IPS-18c (cell line): ENCODE measurements at regions not wholly inside any gene's neighbourhood (a gene's known extent, or its start where the extent isn't known, plus 50 kb on each side); places are given as distances from the start of the nearest gene placed in this dataset.
"Not testable (repeated sequence)": the region's sequence is repeated elsewhere in the genome, so short reads cannot be mapped to it uniquely, and the experiment has no call there.

Source experiments
- H3K4me3 ChIP-seq: 2 replicates; pipeline ENCODE4 v1.7.0; 2013; ENCODE audit warnings: low read depth, mild to moderate bottlenecking, low read length, moderate library complexity; ENCODE audit not compliant: insufficient read depth
- H3K9me3 ChIP-seq: one replicate; pipeline ENCODE4 v1.6.1; 2013; ENCODE audit warnings: mild to moderate bottlenecking, low read length, moderate library complexity; ENCODE audit not compliant: control insufficient read depth, insufficient read depth

GRCh38 chr4:58359590-58359989, 1249.4 kb upstream of the IGFBP7 start:
- Histone ChIP-seq H3K4me3 (no peak overlapping the region), H3K9me3 (no peaks in the 10 kb centered on the region)

GRCh38 chr4:58357947-58358346, 1247.8 kb upstream of the IGFBP7 start:
- no peaks in the 10 kb centered on the region for H3K9me3 ChIP-seq
- H3K4me3 ChIP-seq = no peak overlapping the region

GRCh38 chr4:58325070-58325469, 1214.9 kb upstream of the IGFBP7 start:
- H3K9me3 ChIP-seq = no peaks in the 10 kb centered on the region

DNA sequence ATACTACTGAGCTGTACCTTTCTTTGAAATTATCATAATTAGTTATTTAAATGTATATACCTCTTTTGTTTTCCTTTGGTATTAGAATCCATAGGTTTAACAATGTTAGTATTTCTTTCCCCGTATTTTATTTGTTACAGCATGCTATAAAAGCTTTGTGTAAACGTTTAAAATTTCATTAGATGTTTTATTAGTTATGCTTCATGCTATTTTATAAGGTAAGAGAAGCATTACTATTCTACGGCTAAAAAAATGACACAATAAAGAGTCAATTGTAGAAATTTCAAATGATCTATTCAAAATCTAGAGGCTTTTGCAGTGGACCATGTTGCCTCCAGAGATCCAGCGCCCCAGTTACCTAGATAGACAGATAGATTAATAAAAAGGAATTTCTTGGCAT, 1203.3 kb upstream of the IGFBP7 start:
- H3K9me3 ChIP-seq = no peaks in the 10 kb centered on the region
- no peak overlapping the region for H3K4me3 ChIP-seq

More at GRCh38 chr4:58325070-58325469, 1214.9 kb upstream of the IGFBP7 start:
- H3K4me3 ChIP-seq = no peak overlapping the region

DNA sequence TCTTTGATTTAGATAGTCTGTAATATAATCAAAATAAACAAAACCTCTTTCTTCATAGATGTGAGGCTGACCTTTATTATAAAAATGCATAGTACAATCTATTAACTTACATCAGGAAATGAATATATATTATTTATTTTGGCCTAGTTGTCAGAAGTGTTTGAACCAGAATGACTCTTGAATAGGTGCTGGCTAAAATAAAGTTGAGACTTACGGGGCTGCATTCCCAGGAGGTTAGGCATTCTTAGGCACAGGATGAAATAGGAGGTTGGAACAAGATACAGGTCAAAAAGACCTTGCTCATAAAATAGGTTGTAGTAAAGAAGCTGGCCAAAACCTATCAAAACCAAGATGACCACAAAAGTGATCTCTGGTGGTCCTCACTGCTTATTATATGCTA, 1193.3 kb upstream of the IGFBP7 start:
- Histone ChIP-seq H3K4me3 (no peak overlapping the region), H3K9me3 (peaks cover 3% of the 10 kb centered on the region)

- peaks cover 3% of the 10 kb centered on the region for H3K9me3 ChIP-seq
- no peak overlapping the region for H3K4me3 ChIP-seq
Observed at GRCh38 chr4:58301376-58301999, 1191.3 kb upstream of the IGFBP7 start.

DNA sequence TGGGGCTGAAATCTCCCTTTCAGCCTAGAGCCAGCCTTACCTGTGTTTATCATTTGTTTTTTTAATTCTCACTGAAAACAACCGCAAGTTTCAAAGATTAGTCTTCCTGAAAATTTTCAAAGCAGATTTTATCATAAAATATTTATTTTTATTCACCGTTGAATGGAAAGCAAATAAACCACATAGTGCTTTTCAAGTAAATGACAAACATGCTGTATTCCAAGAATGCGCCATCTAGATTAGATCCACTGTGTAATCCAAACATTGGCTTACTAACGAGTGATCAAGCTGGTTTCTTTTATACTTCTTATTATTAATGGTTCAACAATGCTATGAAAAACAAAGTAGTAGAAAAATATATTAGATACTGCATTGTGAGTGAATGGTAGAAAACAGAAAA, 1176.2 kb upstream of the IGFBP7 start:
- Histone ChIP-seq H3K9me3 (no peaks in the 10 kb centered on the region), H3K4me3 (no peak overlapping the region)

GRCh38 chr4:58280928-58281327, 1170.7 kb upstream of the IGFBP7 start:
- not testable (repeated sequence) for H3K4me3 ChIP-seq, H3K9me3 ChIP-seq

GRCh38 chr4:58275856-58276255, 1165.7 kb upstream of the IGFBP7 start:
- H3K9me3 ChIP-seq = no peaks in the 10 kb centered on the region
- no peak overlapping the region for H3K4me3 ChIP-seq

GRCh38 chr4:58274553-58274952, 1164.4 kb upstream of the IGFBP7 start:
- peaks cover 3% of the 10 kb centered on the region for H3K9me3 ChIP-seq
- H3K4me3 ChIP-seq = no peak overlapping the region

- H3K4me3 ChIP-seq = no peak overlapping the region
- H3K9me3 ChIP-seq = peaks cover 3% of the 10 kb centered on the region
Observed at GRCh38 chr4:58272311-58272710, 1162.1 kb upstream of the IGFBP7 start.

- H3K9me3 ChIP-seq = peaks cover 3% of the 10 kb centered on the region
- no peak overlapping the region for H3K4me3 ChIP-seq
Observed at GRCh38 chr4:58265734-58266133, 1155.5 kb upstream of the IGFBP7 start.

DNA sequence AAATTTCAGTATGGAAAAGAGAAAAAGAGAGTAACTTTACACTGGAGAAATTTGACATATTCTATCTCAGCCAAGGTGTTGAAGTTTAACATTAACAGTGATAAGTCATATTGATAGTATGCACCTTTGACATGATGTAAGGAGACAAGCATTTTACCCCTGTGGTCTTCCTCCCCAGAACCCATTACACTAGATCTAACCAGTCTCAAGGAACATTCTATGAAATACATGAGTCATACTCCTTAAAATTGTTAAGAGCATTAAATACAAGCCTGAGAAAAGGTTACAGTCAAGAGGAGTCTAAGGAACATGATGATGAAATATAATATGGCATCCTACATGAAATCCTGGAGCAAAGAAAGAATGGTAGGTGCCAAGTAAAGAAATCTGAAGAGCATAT, 1151.3 kb upstream of the IGFBP7 start:
- no peaks in the 10 kb centered on the region for H3K9me3 ChIP-seq
- no peak overlapping the region for H3K4me3 ChIP-seq

- no peak overlapping the region for H3K4me3 ChIP-seq
Observed at GRCh38 chr4:58254291-58254690, 1144.1 kb upstream of the IGFBP7 start.

DNA sequence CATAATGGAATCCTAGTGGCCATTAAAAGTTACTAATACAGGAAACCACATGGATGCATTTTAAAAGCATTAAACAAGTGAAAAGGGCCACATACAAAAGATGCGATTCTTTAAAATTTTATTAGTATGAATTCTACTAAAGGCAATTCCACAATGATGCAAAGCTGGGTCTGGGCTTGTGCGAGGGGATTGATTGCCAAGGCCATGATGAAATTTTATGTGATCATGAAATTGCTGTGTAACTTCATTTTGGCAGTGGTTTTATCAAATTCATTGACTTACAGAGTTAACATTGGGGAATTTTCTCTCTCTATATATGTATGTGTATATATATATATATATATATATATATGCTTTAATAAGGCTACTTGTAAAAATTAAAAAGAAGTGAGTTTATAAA, 1142.5 kb upstream of the IGFBP7 start:
- no peak overlapping the region for H3K4me3 ChIP-seq
- no peaks in the 10 kb centered on the region for H3K9me3 ChIP-seq

More at GRCh38 chr4:58254291-58254690, 1144.1 kb upstream of the IGFBP7 start:
- no peaks in the 10 kb centered on the region for H3K9me3 ChIP-seq

DNA sequence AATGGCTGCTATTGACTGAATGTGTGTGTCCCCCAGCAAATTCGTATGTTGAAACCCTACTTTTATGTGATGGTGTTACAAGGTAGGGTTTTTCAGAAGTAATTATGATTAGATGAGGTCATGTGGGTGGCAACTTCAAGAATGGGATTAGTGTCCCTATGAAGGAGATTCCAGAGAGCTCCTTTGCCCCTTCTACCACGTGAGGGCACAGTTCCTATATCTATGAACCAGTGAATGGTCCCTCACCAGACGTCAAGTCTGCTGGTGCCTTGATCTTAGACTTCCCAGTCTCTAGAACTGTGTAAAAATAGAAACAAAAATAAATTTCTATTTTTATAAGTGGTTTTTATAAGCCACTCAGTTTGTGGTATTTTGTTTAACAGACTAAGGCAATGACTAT, 1137.6 kb upstream of the IGFBP7 start:
- Histone ChIP-seq H3K9me3 (no peaks in the 10 kb centered on the region), H3K4me3 (no peak overlapping the region)

- Histone ChIP-seq H3K4me3 (no peak overlapping the region), H3K9me3 (no peaks in the 10 kb centered on the region)
Observed at GRCh38 chr4:58225460-58225859, 1115.3 kb upstream of the IGFBP7 start.

GRCh38 chr4:58219179-58219578, 1109.0 kb upstream of the IGFBP7 start:
- Histone ChIP-seq H3K9me3 (no peaks in the 10 kb centered on the region), H3K4me3 (no peak overlapping the region)

DNA sequence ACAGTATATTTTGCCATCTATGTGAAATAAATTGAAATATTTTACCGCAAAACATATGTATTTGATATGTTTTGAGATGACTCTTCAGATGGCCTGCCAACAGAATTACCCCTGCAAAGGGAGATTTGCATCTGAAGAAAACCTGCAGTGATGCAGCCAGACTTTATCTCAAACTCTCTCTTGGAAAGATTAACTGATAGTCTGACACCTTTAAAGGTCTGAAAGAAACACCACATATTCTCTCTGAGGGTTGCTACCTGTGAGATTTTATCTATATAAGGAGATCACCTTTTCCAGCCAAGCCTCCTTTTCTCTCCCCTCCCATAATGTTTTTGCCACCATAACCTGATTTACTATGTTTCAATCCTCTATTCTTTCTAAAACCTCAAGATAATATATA, 1106.3 kb upstream of the IGFBP7 start:
- H3K9me3 ChIP-seq = no peaks in the 10 kb centered on the region
- no peak overlapping the region for H3K4me3 ChIP-seq
